Gastroesophageal sphincter (tissue), 4 donors: ENCODE measurements at regions not wholly inside any gene's neighbourhood (a gene's known extent, or its start where the extent isn't known, plus 50 kb on each side); places are given as distances from the start of the nearest gene placed in this dataset.
A peak's percentile ranks its signal among the peaks of the same experiment; 100 is the strongest.
"Not testable (repeated sequence)": the region's sequence is repeated elsewhere in the genome, so short reads cannot be mapped to it uniquely, and the experiment has no call there.

Experiments used
- ATAC-seq: fragments of 150-250 bp; one replicate; pipeline ENCODE4 v1.9.1; 2016; ENCODE audit warnings: mild to moderate bottlenecking, moderate library complexity
- H3K27ac ChIP-seq, 4 donors: fragments of 200-600 bp; sonication (generic) in 3 of 4; 1 replicate in 3 of 4; 2 replicates in 1 of 4; pipeline ENCODE4 v1.5.1; 2016 to 2019
- H3K27me3 ChIP-seq: fragments of 200-600 bp; sonication (generic); one replicate; pipeline ENCODE4 v1.5.1; 2019
- H3K36me3 ChIP-seq, 2 donors: fragments of 200-600 bp; sonication (generic); one replicate each; pipeline ENCODE4 v1.5.1; 2019; ENCODE audit warnings: control low read depth in 1 of 2
- H3K4me1 ChIP-seq, 3 donors: fragments of 200-600 bp; sonication (generic); 1 replicate in 2 of 3; 2 replicates in 1 of 3; pipeline ENCODE4 v1.5.1; 2016 to 2019; ENCODE audit warnings: control low read depth in 2 of 3
- H3K4me3 ChIP-seq, 2 donors: fragments of 200-600 bp; sonication (generic); one replicate each; pipeline ENCODE4 v1.5.1; 2019; ENCODE audit warnings: mild to moderate bottlenecking in 1 of 2, moderate library complexity in 1 of 2
- H3K9me3 ChIP-seq, 3 donors: fragments of 200-600 bp; sonication (generic); one replicate each; pipeline ENCODE4 v1.5.1; 2017 to 2019; ENCODE audit warnings: control low read depth in 2 of 3
- EP300 ChIP-seq: sonication (generic); formaldehyde crosslinking; IDR thresholded peaks from one replicate; pipeline ENCODE4 v1.6.1; 2017; ENCODE audit warnings: antibody characterized with exemption, mild to moderate bottlenecking
- POLR2A ChIP-seq, 2 donors: fragments of 450-650 bp; IDR thresholded peaks; one replicate each; pipeline ENCODE4 v1.6.1; 2017; ENCODE audit warnings: antibody characterized with exemption in 2 of 2, mild to moderate bottlenecking in 2 of 2, moderate library complexity in 1 of 2
- POLR2AphosphoS5 ChIP-seq: sonication (generic); formaldehyde crosslinking; IDR thresholded peaks from one replicate; pipeline ENCODE4 v1.6.1; 2017; ENCODE audit warnings: antibody characterized with exemption
- WGBS, 2 donors: methylation state at CpG; one replicate each; pipeline ENCODE4 v1.1.5; 2018; ENCODE audit warnings: low coverage in 1 of 2; 5-methylcytosine and 5-hydroxymethylcytosine counted together
- TF ChIP-seq, protein P1 (sequence below), 4 experiments: fragments of 200-600 bp in 2 of 4; fragments of 450-650 bp in 2 of 4; sonication (generic) in 1 of 4; IDR thresholded peaks; one replicate each; pipeline ENCODE4 v1.5.1; 2017 to 2019; ENCODE audit warnings: antibody characterized with exemption in 4 of 4, mild to moderate bottlenecking in 2 of 4, moderate library complexity in 2 of 4

DNA sequence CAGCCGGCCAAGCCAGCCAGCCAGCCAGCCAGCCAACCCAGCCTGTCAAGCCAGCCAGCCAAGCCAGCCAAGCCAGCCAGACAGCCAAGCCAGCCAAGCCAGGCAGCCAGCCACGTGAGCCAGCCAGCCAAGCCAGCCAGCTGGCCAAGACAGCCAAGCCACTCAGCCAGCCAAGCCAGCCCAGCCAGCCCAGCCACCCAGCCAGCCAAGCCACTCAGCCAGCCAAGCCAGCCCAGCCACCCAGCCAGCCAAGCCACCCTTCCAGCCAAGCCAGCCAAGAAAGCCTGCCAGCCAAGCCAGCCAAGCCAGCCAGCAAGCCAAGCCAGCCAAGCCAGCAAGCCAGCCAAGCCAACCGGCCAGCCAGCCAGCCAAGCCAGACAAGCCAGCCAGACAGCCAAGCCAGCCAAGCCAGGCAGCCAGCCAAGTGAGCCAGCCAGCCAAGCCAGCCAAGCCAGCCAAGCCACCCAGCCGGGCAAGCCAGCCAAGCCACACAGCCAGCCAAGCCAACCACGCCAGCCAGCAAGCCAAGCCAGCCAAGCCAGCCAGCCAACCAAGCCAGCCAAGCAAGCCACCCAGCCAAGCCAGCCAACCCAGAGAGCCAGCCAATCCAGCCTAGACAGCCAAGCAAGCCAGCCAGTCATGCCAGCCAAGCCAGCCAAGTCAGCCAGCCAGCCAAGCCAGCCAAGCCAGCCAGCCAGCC, 199.5 kb downstream of the GOLGA6L6 start:
- 51 to 67% methylated on average over 2 to 3 of the region's 5 CpGs for WGBS, 2 donors
- TF ChIP-seq EP300 (no peak), POLR2A (IDR thresholded peaks at IDR 0.05) (no peak), POLR2AphosphoS5 (no peak)
- TF ChIP-seq, protein P1, sequence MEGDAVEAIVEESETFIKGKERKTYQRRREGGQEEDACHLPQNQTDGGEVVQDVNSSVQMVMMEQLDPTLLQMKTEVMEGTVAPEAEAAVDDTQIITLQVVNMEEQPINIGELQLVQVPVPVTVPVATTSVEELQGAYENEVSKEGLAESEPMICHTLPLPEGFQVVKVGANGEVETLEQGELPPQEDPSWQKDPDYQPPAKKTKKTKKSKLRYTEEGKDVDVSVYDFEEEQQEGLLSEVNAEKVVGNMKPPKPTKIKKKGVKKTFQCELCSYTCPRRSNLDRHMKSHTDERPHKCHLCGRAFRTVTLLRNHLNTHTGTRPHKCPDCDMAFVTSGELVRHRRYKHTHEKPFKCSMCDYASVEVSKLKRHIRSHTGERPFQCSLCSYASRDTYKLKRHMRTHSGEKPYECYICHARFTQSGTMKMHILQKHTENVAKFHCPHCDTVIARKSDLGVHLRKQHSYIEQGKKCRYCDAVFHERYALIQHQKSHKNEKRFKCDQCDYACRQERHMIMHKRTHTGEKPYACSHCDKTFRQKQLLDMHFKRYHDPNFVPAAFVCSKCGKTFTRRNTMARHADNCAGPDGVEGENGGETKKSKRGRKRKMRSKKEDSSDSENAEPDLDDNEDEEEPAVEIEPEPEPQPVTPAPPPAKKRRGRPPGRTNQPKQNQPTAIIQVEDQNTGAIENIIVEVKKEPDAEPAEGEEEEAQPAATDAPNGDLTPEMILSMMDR (IDR thresholded peaks at IDR 0.05), result no peak
- peak; percentile 32 for ATAC-seq
- Histone ChIP-seq H3K4me1 (no peaks in the 10 kb centered on the region), H3K9me3 (peaks cover 0 to 35% (median 7%) of the 10 kb centered on the region in 3 donors), H3K36me3 (no peaks in the 10 kb centered on the region), H3K27me3 (peaks cover 12% of the 10 kb centered on the region), H3K4me3 (no peak overlapping the region), H3K27ac (no peak overlapping the region)

DNA sequence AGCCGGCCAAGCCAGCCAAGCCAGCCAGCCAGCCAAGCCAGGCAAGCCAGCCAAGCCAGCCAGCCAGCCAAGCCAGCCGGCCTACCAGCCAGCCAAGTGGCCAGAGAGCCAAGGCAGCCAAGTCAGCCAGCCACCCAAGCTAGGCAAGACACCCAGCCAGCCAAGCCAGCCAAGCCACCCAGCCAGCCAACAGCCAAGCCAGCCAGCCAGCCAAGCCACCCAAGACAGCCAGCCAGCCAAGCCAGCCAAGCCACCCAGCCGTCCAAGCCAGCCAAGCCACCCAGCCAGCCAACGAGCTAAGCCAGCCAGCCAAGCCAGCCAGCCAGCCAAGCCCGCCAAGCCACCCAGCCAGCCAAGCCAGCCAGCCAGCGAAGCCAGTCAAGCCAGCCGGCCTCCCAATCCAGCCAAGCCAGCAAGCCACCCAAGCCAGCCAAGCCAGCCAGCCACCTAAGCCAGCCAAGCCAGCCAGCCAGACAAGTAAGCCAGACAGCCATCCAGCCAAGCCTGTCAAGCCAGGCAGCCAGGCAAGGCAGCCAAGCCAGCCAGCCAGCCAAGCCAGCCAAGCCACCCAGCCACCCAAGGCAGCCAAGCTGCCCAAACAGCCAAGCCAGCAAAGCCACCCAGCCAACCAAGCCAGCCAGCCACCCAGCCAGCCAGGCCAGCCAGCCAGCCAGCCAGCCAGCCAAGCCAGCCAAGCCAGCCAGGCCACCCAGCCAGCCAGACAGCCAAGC, 200.5 kb downstream of the GOLGA6L6 start:
- H3K27me3 ChIP-seq, result peaks cover 2% of the 10 kb centered on the region
- H3K27ac ChIP-seq, result no peak overlapping the region

DNA sequence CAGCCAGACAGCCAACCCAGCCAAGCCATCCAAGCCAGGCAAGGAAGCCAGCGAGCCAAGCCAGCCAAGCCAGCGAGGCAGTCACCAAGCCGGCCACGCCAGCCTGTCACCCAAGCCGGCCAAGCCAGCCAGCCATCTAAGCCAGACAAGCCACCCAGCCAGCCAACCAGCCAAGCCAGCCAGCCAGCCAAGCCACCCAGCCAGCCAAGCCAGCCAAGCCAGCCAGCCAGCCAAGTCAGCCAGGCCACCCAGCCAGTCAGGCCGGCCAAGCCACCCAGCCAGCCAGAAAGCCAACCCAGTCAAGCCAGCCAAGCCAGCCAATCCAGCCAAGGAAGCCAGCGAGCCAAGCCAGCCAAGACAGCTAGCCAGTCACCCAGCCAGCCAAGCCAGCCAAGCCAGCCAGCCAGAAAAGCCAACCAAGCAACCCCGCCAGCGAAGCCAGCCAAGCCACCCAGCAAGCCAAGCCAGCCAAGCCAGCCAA, 201.2 kb downstream of the GOLGA6L6 start:
- TF ChIP-seq POLR2A (IDR thresholded peaks at IDR 0.05), result no peak
- no peak for TF ChIP-seq POLR2AphosphoS5
- no peak for TF ChIP-seq EP300
- TF ChIP-seq, protein P1 (IDR thresholded peaks at IDR 0.05), result no peak
- Histone ChIP-seq H3K27me3 (no peaks in the 10 kb centered on the region), H3K27ac (no peak overlapping the region), H3K4me1 (no peaks in the 10 kb centered on the region), H3K9me3 (peaks cover 0 to 19% (median 4%) of the 10 kb centered on the region in 3 donors), H3K4me3 (no peak overlapping the region), H3K36me3 (no peaks in the 10 kb centered on the region)
- WGBS, 2 donors, result 78 to 85% methylated on average over 4 to 7 of the region's 9 CpGs
- ATAC-seq, result peak; percentile 49

More for the DNA sequence above, 200.5 kb downstream of the GOLGA6L6 start:
- WGBS, 2 donors, result 69 to 75% methylated on average over 2 of the region's 7 CpGs
- Histone ChIP-seq H3K4me3 (no peak overlapping the region), H3K9me3 (peaks cover 0 to 25% (median 4%) of the 10 kb centered on the region in 3 donors), H3K4me1 (no peaks in the 10 kb centered on the region), H3K36me3 (no peaks in the 10 kb centered on the region)
- peak; percentile 49 for ATAC-seq
- TF ChIP-seq POLR2A (IDR thresholded peaks at IDR 0.05) (no peak), EP300 (no peak), POLR2AphosphoS5 (no peak)
- TF ChIP-seq, protein P1 (IDR thresholded peaks at IDR 0.05), result no peak

DNA sequence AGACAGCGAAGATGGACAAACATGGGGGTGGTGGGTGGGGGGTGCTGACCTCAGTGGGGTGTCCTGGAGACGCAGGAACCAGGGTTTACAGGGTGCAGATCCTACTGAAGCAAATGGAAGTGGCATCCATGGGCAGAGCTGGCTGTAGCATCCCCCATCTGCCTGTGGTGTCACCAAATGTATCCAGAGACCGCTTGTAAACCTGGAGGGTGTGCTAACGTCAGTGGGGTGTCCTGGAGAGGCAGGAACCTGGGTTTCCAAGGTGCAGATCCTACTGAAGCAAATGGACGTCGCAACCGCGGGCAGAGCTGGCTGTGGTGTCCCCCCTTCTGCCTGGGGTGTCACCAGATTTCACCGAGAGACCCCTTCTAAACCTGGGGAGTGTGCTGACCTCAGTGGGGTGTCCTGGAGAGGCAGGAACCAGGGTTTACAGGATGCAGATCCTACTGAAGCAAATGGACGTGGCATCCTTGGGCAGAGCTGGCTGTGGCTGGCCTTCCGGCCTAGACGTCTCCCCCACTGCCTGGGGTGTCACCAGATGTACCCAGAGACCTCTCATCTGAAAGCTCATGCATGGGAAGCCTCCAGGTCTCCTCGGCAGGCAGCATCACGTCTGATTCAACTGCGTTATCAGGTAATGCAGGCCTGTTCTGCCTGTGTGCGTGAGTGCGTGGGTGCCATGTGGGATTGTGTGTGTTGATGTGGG, 202.4 kb downstream of the GOLGA6L6 start:
- H3K4me1 ChIP-seq, H3K27me3 ChIP-seq, H3K27ac ChIP-seq, H3K4me3 ChIP-seq, H3K36me3 ChIP-seq, ATAC-seq: not testable (repeated sequence)
- H3K9me3 ChIP-seq, result peaks cover 0 to 19% (median 4%) of the 10 kb centered on the region in 3 donors
- WGBS, 2 donors, result 59 to 74% methylated on average over 8 to 11 of the region's 17 CpGs

DNA sequence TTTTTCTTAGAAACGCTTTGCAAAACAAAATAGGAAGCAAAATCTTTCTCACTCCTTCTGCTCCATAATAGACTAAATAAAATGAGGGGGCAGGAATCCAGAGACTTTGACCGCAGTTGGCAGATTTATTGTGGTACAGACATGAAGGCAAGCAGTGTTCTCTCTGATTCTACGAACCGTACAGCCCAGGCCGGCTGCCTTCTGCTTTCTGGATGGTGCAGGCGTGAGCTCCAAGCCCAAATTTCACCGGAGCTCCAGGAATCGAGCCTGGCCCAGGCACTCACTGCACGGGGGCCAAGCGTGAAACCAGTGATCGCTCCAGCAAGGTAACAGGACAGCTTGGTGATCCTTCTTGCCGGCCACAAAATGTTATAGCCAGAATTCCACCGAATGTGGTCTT, 202.9 kb downstream of the GOLGA6L6 start:
- not testable (repeated sequence) for H3K27ac ChIP-seq, H3K36me3 ChIP-seq, ATAC-seq, H3K4me3 ChIP-seq, H3K4me1 ChIP-seq, H3K27me3 ChIP-seq
- WGBS, 2 donors, result 67 to 89% methylated on average over 7 to 9 of the region's 13 CpGs
- peaks cover 0 to 19% (median 4%) of the 10 kb centered on the region in 3 donors for H3K9me3 ChIP-seq

DNA sequence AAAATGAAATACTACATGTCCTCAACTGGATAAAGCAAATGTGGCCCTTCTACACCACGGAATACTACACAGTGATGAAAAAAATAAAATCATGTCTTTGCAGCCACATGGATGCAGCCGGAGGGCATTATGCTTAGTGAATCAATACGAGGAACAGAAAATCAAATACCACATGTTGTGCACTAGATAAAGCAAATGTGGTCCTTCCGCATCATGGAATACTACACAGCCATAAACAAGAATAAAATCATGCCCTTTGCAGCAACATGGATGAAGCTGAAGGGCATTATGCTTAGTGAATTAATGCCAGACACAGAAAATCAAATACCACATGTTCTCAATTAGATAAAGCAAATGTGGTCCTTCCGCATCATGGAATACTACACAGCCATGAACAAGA, 204.4 kb downstream of the GOLGA6L6 start:
- WGBS, 2 donors, result 77 to 80% methylated on average over 5 of the region's 5 CpGs
- not testable (repeated sequence) for H3K27me3 ChIP-seq, H3K27ac ChIP-seq, H3K4me1 ChIP-seq, H3K36me3 ChIP-seq, H3K4me3 ChIP-seq, ATAC-seq
- peaks cover 0 to 15% (median 4%) of the 10 kb centered on the region in 3 donors for H3K9me3 ChIP-seq

DNA sequence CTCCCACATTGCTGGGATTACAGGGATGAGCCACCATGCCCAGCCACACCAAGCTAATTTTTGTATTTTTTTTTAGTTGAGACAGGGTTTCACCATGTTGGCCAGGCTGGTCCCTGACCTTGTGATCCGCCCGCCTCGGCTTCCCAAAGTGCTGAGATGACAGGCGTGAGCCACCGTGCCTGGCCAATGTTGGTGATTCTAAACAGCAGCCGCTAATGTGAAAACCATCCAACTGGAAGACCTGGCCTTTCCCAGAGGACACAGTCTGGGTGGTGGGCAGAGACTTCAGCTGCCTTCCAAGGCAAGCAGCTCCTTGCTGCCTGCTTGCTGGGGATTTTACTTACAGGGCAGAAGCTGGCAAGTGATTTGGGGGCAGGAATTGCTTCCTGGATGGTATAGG, 207.1 kb downstream of the GOLGA6L6 start:
- H3K4me3 ChIP-seq, H3K36me3 ChIP-seq, H3K27ac ChIP-seq, H3K27me3 ChIP-seq, ATAC-seq, H3K9me3 ChIP-seq, H3K4me1 ChIP-seq: not testable (repeated sequence)
- WGBS, 2 donors, result no CpG with 5 or more reads among the region's 6 CpGs

DNA sequence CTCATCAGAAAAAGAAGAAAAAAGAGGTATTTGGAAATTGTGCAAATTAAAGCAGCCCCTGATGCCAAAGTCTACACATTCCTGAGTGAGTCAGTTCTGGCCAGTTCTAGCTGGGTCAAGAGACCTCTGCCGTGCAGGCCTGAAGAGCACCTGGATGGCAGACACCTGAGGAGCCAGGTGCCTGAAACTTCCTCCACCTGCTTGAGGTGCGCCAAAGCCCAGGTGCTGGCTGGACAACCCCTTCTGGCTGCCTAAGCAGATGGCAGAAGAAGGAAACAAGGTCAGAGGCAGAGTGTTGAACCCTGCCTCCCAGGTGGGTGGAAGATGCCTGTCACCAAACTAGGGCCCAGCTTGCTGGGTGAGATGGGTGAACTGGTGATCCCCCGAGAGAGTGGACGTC, 215.8 kb downstream of the GOLGA6L6 start:
- not testable (repeated sequence) for H3K27me3 ChIP-seq, H3K9me3 ChIP-seq, H3K4me1 ChIP-seq, H3K27ac ChIP-seq, H3K4me3 ChIP-seq, H3K36me3 ChIP-seq, ATAC-seq
- no CpG with 5 or more reads among the region's 4 CpGs for WGBS, 2 donors

DNA sequence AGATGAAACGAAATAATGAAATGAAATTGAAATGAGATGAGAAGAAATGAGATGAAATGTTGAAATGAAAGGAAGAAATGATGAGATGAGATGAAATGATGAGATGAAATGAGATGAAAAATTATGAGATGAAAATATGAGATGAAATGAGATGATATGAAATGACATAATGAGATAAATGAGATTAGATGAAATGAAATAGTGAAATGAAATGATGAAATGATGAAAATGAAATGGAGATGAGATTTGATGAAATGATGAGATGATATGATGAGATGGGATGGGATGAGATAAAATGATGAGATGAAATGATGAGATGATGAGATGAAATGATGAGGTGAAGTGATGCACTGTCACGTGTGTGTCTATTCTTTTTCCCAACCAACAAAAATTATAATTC, 224.5 kb downstream of the GOLGA6L6 start:
- not testable (repeated sequence) for H3K9me3 ChIP-seq, H3K27ac ChIP-seq, H3K4me1 ChIP-seq, H3K36me3 ChIP-seq, ATAC-seq, H3K27me3 ChIP-seq, H3K4me3 ChIP-seq
- WGBS, 2 donors, result 46 to 47% methylated on average over 2 of the region's 2 CpGs
